A673 (cell line): ENCODE measurements at regions not wholly inside any gene's neighbourhood (a gene's known extent, or its start where the extent isn't known, plus 50 kb on each side); places are given as distances from the start of the nearest gene placed in this dataset.
"Not testable (repeated sequence)": the region's sequence is repeated elsewhere in the genome, so short reads cannot be mapped to it uniquely, and the experiment has no call there.

Experiments
- BruUV-seq: library from RNA; stranded (reverse); fragments of 400-500 nt; replicated peaks from 2 replicates; lab custom pipeline; 2021; lab: Mats Ljungman, UMichigan
- CTCF ChIA-PET: fragments of 300-600 bp; sonication (Branson Sonifier 250); formaldehyde crosslinking; loops from one replicate; lab custom pipeline; 2022; ENCODE audit warnings: antibody characterized with exemption; lab: Charles Lee
- POLR2A ChIA-PET: fragments of 300-600 bp; sonication (Branson Sonifier 250); formaldehyde crosslinking; loops from one replicate; lab custom pipeline; 2022; ENCODE audit warnings: antibody characterized with exemption; ENCODE audit not compliant: low non-redundant PET; lab: Charles Lee
- DNase-seq: peaks from one replicate; pipeline ENCODE4 v3.0.0-alpha.2; 2015; ENCODE audit warnings: low spot score
- H3K27ac ChIP-seq: fragments of 200-600 bp; sonication (generic); 2 replicates; pipeline ENCODE4 v1.5.1; 2016; ENCODE audit warnings: mixed run types, low read depth, mild to moderate bottlenecking, mixed read lengths, antibody characterized with exemption, low read length; ENCODE audit not compliant: poor library complexity, severe bottlenecking
- H3K27me3 ChIP-seq: fragments of 200-600 bp; sonication (generic); replicated peaks from 2 replicates; pipeline ENCODE4 v1.6.1; 2017; ENCODE audit warnings: mixed run types, low read depth, mild to moderate bottlenecking, mixed read lengths, antibody characterized with exemption, low read length; ENCODE audit not compliant: insufficient read depth, poor library complexity
- H3K36me3 ChIP-seq: fragments of 200-600 bp; sonication (generic); 2 replicates; pipeline ENCODE4 v1.6.1; 2016; ENCODE audit warnings: mixed run types, mild to moderate bottlenecking, mixed read lengths, antibody characterized with exemption, low read length; ENCODE audit not compliant: insufficient read depth, poor library complexity, severe bottlenecking
- H3K4me1 ChIP-seq: fragments of 200-600 bp; sonication (generic); 2 replicates; pipeline ENCODE4 v1.6.1; 2017; ENCODE audit warnings: mixed run types, mild to moderate bottlenecking, mixed read lengths, antibody characterized with exemption, low read length; ENCODE audit not compliant: insufficient read depth, poor library complexity, severe bottlenecking
- H3K4me3 ChIP-seq: fragments of 200-600 bp; sonication (generic); 2 replicates; pipeline ENCODE4 v1.5.1; 2016; ENCODE audit warnings: low read depth, mixed run types, mild to moderate bottlenecking, mixed read lengths, low read length; ENCODE audit not compliant: poor library complexity, severe bottlenecking
- H3K9me3 ChIP-seq: fragments of 200-600 bp; sonication (generic); 2 replicates; pipeline ENCODE4 v1.6.1; 2016; ENCODE audit warnings: mixed run types, low read depth, mild to moderate bottlenecking, mixed read lengths, antibody characterized with exemption, low read length; ENCODE audit not compliant: poor library complexity, severe bottlenecking
- EZH2 ChIP-seq: fragments of 200-600 bp; sonication (generic); IDR thresholded peaks from 2 replicates; pipeline ENCODE4 v1.6.1; 2017; ENCODE audit warnings: borderline replicate concordance, low read depth, mild to moderate bottlenecking, mixed read lengths, antibody characterized with exemption, low read length; ENCODE audit not compliant: poor library complexity, severe bottlenecking
- intact Hi-C: fragments of 100-400 bp; cut with micrococcal nuclease; formaldehyde crosslinking; loops from one replicate; pipeline ENCODE4 v1.10.0; 2022; ENCODE audit not compliant: unreplicated experiment
- TF ChIP-seq, protein P1 (sequence below): fragments of 300-800, 200-600 bp; sonication (generic); conservative IDR thresholded peaks from 2 replicates; pipeline ENCODE4 v1.5.1; 2017; ENCODE audit warnings: low read depth, mild to moderate bottlenecking, antibody characterized with exemption, low read length, moderate library complexity, mixed read lengths

DNA sequence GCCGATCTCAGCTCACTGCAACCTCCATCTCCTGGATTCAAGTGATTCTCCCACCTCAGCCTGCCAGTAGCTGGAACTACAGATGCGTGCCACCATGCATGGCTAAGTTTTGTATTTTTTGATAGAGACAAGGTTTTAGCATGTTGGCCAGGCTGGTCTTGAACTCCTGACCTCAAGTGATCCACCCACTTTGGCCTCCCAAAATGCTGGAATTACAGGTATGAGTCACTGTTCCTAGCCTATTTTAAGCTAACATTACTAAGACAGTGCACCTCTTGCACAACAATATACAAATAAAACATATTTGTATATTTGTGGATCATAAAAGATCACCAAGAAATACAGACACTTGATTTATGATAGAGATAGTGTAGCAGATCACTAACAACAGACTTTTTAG is 139.1 kb downstream of the DUSP10 start:
- POLR2A ChIA-PET = no interaction called here

DNA sequence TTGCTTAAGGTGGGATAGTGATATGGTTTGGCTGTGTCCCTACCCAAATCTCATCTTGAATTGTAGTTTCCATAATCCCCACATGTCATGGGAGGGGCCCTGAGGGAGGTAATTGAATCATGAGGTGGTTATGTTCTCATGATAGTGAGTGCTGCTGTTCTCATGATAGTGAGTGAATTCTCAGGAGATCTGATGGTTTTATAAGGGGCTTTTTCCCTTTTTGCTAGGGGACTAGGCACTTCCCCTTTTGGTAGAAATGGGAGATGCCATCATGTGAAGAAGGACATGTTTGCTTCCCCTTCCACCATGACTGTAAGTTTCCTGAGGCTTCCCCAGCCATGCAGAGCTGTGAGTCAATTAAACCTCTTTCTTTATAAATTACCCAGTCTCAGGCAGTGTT is 137.5 kb downstream of the DUSP10 start:
- POLR2A ChIA-PET = not testable (repeated sequence)

More for the DNA sequence above, 139.1 kb downstream of the DUSP10 start:
- H3K9me3 ChIP-seq = peaks cover 3% of the 10 kb centered on the region
- no peak overlapping the region for H3K4me3 ChIP-seq
- no TSS peak for BruUV-seq
- CTCF ChIA-PET = no interaction called here
- no peaks in the 10 kb centered on the region for H3K27me3 ChIP-seq
- TF ChIP-seq EZH2 = no peak
- TF ChIP-seq, protein P1, sequence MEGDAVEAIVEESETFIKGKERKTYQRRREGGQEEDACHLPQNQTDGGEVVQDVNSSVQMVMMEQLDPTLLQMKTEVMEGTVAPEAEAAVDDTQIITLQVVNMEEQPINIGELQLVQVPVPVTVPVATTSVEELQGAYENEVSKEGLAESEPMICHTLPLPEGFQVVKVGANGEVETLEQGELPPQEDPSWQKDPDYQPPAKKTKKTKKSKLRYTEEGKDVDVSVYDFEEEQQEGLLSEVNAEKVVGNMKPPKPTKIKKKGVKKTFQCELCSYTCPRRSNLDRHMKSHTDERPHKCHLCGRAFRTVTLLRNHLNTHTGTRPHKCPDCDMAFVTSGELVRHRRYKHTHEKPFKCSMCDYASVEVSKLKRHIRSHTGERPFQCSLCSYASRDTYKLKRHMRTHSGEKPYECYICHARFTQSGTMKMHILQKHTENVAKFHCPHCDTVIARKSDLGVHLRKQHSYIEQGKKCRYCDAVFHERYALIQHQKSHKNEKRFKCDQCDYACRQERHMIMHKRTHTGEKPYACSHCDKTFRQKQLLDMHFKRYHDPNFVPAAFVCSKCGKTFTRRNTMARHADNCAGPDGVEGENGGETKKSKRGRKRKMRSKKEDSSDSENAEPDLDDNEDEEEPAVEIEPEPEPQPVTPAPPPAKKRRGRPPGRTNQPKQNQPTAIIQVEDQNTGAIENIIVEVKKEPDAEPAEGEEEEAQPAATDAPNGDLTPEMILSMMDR = no peak
- no peaks in the 10 kb centered on the region for H3K4me1 ChIP-seq
- H3K36me3 ChIP-seq = no peaks in the 10 kb centered on the region
- intact Hi-C loops = no loop called here
- DNase-seq = no peak
- no peak overlapping the region for H3K27ac ChIP-seq

DNA sequence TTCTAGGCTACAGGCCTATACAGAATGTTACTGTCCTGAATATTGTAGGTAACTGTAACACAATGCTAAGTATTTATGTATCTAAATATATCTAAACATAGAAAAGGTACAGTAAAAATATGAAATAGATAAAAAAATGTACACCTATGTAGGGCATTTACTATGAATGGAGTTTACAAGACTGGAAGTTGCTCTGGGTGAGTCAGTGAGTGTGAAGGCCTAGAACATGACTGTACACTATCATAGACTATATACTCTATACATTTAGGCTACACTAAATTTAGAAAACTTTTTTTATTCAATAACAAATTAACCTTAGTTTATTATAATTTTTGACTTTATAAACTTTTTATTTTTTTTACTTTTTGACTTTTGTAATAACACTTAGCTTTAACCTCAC is 136.9 kb downstream of the DUSP10 start:
- no peak for TF ChIP-seq EZH2
- TF ChIP-seq, protein P1 = no peak
- no peak for DNase-seq
- Histone ChIP-seq H3K4me3 (no peak overlapping the region), H3K36me3 (no peaks in the 10 kb centered on the region), H3K27me3 (no peaks in the 10 kb centered on the region), H3K9me3 (peaks cover 4% of the 10 kb centered on the region), H3K4me1 (no peaks in the 10 kb centered on the region), H3K27ac (no peak overlapping the region)
- no TSS peak for BruUV-seq
- ChIA-PET POLR2A (no interaction called here), CTCF (no interaction called here)
- intact Hi-C loops = no loop called here

More for the DNA sequence above, 137.5 kb downstream of the DUSP10 start:
- BruUV-seq, H3K9me3 ChIP-seq, H3K4me3 ChIP-seq, H3K27me3 ChIP-seq, H3K36me3 ChIP-seq, H3K27ac ChIP-seq, CTCF ChIA-PET, DNase-seq, intact Hi-C loops, H3K4me1 ChIP-seq: not testable (repeated sequence)

DNA sequence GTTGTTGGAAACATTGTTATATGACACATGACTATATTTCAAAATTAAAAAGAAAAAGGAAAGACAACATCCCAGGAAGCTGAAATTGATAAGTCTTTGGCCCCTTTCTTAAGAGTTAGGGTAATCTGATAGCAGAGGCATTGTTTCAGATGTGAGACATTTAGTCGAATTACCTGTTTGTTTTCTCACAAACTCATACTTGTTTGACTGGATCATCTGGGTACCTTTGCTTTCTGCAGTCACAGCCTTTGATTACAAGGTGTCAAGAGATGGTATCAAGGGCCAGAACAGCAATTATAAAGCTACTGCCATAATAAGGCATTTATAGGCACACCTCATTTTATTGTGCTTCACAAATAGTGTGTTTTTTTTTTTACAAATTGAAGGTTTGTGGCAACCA is 136.3 kb downstream of the DUSP10 start:
- ChIA-PET POLR2A (no interaction called here), CTCF (no interaction called here)
- intact Hi-C loops = no loop called here
- Histone ChIP-seq H3K9me3 (peaks cover 4% of the 10 kb centered on the region), H3K36me3 (no peaks in the 10 kb centered on the region), H3K27ac (no peak overlapping the region), H3K27me3 (no peaks in the 10 kb centered on the region), H3K4me1 (no peaks in the 10 kb centered on the region), H3K4me3 (no peak overlapping the region)
- TF ChIP-seq, protein P1 = no peak
- no peak for TF ChIP-seq EZH2
- BruUV-seq = no TSS peak
- DNase-seq = no peak
